ENCODE measurements at regions not wholly inside any gene's neighbourhood (a gene's known extent, or its start where the extent isn't known, plus 50 kb on each side); places are given as distances from the start of the nearest gene placed in this dataset.
"Not testable (repeated sequence)": the region's sequence is repeated elsewhere in the genome, so short reads cannot be mapped to it uniquely, and the experiment has no call there.

DNA sequence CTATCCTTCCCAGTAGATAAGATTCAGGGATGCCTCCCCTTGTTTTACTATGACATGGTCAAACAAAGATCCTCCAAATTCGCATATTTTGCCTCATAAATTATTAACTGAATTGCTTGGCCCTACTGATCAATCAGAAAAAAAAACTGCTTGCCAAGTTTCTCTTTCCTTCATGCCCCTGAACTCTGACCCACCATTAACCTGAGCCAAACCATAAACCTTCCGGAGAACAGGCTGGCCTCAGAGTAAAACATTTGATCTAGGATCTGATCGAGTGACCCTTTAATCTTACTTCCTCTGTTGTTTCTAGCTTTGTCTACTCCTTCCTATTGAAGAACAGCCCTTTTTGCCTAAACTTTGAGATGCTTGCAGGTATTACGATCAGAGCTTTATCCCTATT lies 209.7 kb upstream of the FAM47A start:
- no peak for TF ChIP-seq EZH2 (IDR thresholded peaks at IDR 0.05; ENCODE audit: borderline replicate concordance, low read depth, low read length, severe bottlenecking)
- TF ChIP-seq, protein P1, sequence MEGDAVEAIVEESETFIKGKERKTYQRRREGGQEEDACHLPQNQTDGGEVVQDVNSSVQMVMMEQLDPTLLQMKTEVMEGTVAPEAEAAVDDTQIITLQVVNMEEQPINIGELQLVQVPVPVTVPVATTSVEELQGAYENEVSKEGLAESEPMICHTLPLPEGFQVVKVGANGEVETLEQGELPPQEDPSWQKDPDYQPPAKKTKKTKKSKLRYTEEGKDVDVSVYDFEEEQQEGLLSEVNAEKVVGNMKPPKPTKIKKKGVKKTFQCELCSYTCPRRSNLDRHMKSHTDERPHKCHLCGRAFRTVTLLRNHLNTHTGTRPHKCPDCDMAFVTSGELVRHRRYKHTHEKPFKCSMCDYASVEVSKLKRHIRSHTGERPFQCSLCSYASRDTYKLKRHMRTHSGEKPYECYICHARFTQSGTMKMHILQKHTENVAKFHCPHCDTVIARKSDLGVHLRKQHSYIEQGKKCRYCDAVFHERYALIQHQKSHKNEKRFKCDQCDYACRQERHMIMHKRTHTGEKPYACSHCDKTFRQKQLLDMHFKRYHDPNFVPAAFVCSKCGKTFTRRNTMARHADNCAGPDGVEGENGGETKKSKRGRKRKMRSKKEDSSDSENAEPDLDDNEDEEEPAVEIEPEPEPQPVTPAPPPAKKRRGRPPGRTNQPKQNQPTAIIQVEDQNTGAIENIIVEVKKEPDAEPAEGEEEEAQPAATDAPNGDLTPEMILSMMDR (IDR thresholded peaks at IDR 0.05; ENCODE audit: borderline replicate concordance, extremely low read depth, low read length, poor library complexity, severe bottlenecking), result no peak
- H3K4me1 ChIP-seq (ENCODE audit: insufficient read depth, low read length), result no peaks in the 10 kb centered on the region
- no peak for ATAC-seq (ENCODE audit: insufficient read depth, low read depth)

DNA sequence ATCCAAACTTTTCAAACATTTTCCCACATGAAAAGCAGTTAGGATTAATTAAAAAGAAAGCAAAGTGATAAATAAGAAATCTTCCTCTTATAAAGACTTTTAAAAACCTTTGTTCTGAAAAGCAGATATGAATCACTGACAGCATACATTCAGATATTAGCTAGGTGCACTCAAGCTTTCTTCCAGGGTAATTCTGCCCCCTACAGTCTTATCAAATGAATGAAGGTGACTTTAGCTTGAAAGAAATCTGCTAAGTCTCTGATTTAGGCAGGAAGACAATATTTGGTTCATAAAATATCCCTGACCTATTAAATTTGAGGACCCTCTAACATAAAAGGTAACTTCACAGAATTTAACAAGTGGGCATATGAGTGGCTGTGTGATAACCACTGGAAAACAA lies 209.1 kb upstream of the FAM47A start:
- H3K9ac ChIP-seq (ENCODE audit: low read depth, low read length), result no peak overlapping the region
- H3K4me2 ChIP-seq (ENCODE audit: insufficient read depth, low read length), result no peak overlapping the region
- no peaks in the 10 kb centered on the region for H3K9me3 ChIP-seq (ENCODE audit: insufficient read depth, low read length, severe bottlenecking)
- no peak overlapping the region for H3K27ac ChIP-seq (ENCODE audit: low read length)
- no peaks in the 10 kb centered on the region for H3K4me1 ChIP-seq (ENCODE audit: insufficient read depth, low read length)
- no peaks in the 10 kb centered on the region for H3K79me2 ChIP-seq (ENCODE audit: insufficient read depth, low read length)
- DNase-seq, result no peak
- H4K20me1 ChIP-seq (ENCODE audit: insufficient read depth, low read length), result no peaks in the 10 kb centered on the region
- no peaks in the 10 kb centered on the region for H3K27me3 ChIP-seq (ENCODE audit: insufficient read depth, low read length, poor library complexity)
- H3K4me3 ChIP-seq (ENCODE audit: low read depth in 1 of 2, low read length in 2 of 2), result no peak overlapping the region
- TF ChIP-seq, protein P1 (IDR thresholded peaks at IDR 0.05; ENCODE audit: borderline replicate concordance, extremely low read depth, low read length, poor library complexity, severe bottlenecking), result no peak
- TF ChIP-seq EZH2 (IDR thresholded peaks at IDR 0.05; ENCODE audit: borderline replicate concordance, low read depth, low read length, severe bottlenecking), result no peak
- H2AFZ ChIP-seq (ENCODE audit: low read depth, low read length), result no peak overlapping the region
- ATAC-seq (ENCODE audit: insufficient read depth, low read depth), result no peak
- H3K36me3 ChIP-seq (ENCODE audit: insufficient read depth, low read length), result no peaks in the 10 kb centered on the region

More for the DNA sequence above, 209.7 kb upstream of the FAM47A start:
- no peaks in the 10 kb centered on the region for H3K27me3 ChIP-seq (ENCODE audit: insufficient read depth, low read length, poor library complexity)
- no peak overlapping the region for H3K4me2 ChIP-seq (ENCODE audit: insufficient read depth, low read length)
- no peak overlapping the region for H3K27ac ChIP-seq (ENCODE audit: low read length)
- no peaks in the 10 kb centered on the region for H3K36me3 ChIP-seq (ENCODE audit: insufficient read depth, low read length)
- H4K20me1 ChIP-seq (ENCODE audit: insufficient read depth, low read length), result no peaks in the 10 kb centered on the region
- H3K4me3 ChIP-seq (ENCODE audit: low read depth in 1 of 2, low read length in 2 of 2), result no peak overlapping the region
- no peak for DNase-seq
- H3K79me2 ChIP-seq (ENCODE audit: insufficient read depth, low read length), result no peaks in the 10 kb centered on the region
- no peaks in the 10 kb centered on the region for H3K9me3 ChIP-seq (ENCODE audit: insufficient read depth, low read length, severe bottlenecking)
- no peak overlapping the region for H3K9ac ChIP-seq (ENCODE audit: low read depth, low read length)
- H2AFZ ChIP-seq (ENCODE audit: low read depth, low read length), result no peak overlapping the region

GRCh38 chrX:34338046-34338445 lies 205.9 kb upstream of the FAM47A start:
- Histone ChIP-seq H3K27me3 (ENCODE audit: insufficient read depth, low read length, poor library complexity) (no peaks in the 10 kb centered on the region), H4K20me1 (ENCODE audit: insufficient read depth, low read length) (no peaks in the 10 kb centered on the region), H3K4me1 (ENCODE audit: insufficient read depth, low read length) (no peaks in the 10 kb centered on the region), H3K4me2 (ENCODE audit: insufficient read depth, low read length) (no peak overlapping the region), H2AFZ (ENCODE audit: low read depth, low read length) (no peak overlapping the region), H3K79me2 (ENCODE audit: insufficient read depth, low read length) (no peaks in the 10 kb centered on the region), H3K27ac (ENCODE audit: low read length) (no peak overlapping the region), H3K36me3 (ENCODE audit: insufficient read depth, low read length) (no peaks in the 10 kb centered on the region), H3K4me3 (ENCODE audit: low read depth in 1 of 2, low read length in 2 of 2) (no peak overlapping the region), H3K9ac (ENCODE audit: low read depth, low read length) (no peak overlapping the region), H3K9me3 (ENCODE audit: insufficient read depth, low read length, severe bottlenecking) (no peaks in the 10 kb centered on the region)
- ATAC-seq (ENCODE audit: insufficient read depth, low read depth) (no peak), DNase-seq (no peak)
- no peak for TF ChIP-seq EZH2 (IDR thresholded peaks at IDR 0.05; ENCODE audit: borderline replicate concordance, low read depth, low read length, severe bottlenecking)
- TF ChIP-seq, protein P1 (IDR thresholded peaks at IDR 0.05; ENCODE audit: borderline replicate concordance, extremely low read depth, low read length, poor library complexity, severe bottlenecking), result no peak

DNA sequence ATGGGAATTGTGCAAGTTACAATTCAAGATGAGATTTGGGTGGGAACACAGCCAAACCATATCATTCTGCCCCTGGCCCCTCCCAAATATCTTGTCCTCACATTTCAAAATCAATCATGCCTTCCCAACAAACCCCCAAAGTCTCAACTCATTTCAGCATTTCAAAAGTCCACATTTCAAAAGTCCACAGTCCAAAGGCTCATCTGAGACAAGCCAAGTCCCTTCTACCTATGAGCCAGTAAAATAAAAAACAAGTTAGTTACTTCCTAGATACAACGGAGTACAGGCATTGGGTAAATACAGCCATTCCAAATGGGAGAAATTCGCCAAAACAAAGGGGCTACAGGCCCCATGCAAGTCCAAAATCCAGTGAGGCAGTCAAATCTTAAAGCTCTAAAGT lies 203.3 kb upstream of the FAM47A start:
- H3K36me3 ChIP-seq (ENCODE audit: insufficient read depth, low read length); H3K79me2 ChIP-seq (ENCODE audit: insufficient read depth, low read length); H4K20me1 ChIP-seq (ENCODE audit: insufficient read depth, low read length); H3K9me3 ChIP-seq (ENCODE audit: insufficient read depth, low read length, severe bottlenecking); DNase-seq; H3K9ac ChIP-seq (ENCODE audit: low read depth, low read length); H3K4me2 ChIP-seq (ENCODE audit: insufficient read depth, low read length); H3K27ac ChIP-seq (ENCODE audit: low read length); H2AFZ ChIP-seq (ENCODE audit: low read depth, low read length); H3K4me3 ChIP-seq (ENCODE audit: low read depth in 1 of 2, low read length in 2 of 2); H3K27me3 ChIP-seq (ENCODE audit: insufficient read depth, low read length, poor library complexity); H3K4me1 ChIP-seq (ENCODE audit: insufficient read depth, low read length); ATAC-seq (ENCODE audit: insufficient read depth, low read depth): not testable (repeated sequence)

All from DND-41 (cell line).